Epithelial cell of prostate (primary cell): ENCODE measurements at regions not wholly inside any gene's neighbourhood (a gene's known extent, or its start where the extent isn't known, plus 50 kb on each side); places are given as distances from the start of the nearest gene placed in this dataset.

Experiments
- DNase-seq: peaks from one replicate; pipeline ENCODE4 v3.0.0-alpha.2; 2011; ENCODE audit warnings: low read depth, low spot score
- H3K27ac ChIP-seq: fragments of 450-650 bp; 2 replicates; pipeline ENCODE4 v1.5.1; 2017; ENCODE audit warnings: mild to moderate bottlenecking

DNA sequence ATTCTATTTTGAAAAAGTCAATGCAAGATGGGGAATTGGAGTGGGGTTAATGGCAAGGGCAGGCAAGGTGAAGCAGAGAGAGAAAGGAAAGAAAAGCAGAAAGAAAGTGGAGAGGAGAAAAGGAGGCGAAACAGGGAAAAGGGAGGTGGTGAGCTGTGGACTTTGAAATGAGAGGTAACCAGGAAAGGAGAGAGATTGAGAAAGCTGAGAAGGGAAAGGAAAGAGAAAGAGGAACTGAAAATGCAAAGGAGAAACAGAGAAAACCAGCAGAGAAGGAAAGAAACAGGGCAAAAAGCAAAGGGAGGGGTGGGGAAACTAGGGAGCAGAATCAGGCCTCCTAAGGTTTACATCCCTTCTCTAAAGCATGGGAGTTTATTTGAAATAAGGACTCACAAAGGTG, 72.5 kb upstream of the TPK1 start:
- no peak for DNase-seq

DNA sequence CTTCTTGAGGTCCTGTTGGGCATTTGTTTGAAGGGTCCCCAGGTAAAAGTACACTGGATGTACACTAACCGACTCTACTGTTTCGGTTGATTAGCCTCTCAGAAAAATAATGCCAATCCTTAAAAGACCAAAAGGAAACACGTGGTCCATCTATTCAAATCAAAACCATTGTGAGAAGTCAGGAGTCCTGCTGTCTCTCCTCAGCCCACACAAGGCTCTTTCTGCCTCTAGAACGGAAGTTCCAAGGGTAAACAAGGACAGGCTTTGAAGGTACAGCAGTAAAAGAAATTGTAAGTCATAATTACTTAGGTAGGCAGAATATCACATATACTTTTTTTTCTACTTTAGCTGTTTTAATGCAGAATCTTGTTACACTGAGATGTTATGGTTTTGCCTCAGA, 71.7 kb upstream of the TPK1 start:
- DNase-seq: no peak
- no peak overlapping the region for H3K27ac ChIP-seq

More for the DNA sequence above, 72.5 kb upstream of the TPK1 start:
- H3K27ac ChIP-seq: no peak overlapping the region

DNA sequence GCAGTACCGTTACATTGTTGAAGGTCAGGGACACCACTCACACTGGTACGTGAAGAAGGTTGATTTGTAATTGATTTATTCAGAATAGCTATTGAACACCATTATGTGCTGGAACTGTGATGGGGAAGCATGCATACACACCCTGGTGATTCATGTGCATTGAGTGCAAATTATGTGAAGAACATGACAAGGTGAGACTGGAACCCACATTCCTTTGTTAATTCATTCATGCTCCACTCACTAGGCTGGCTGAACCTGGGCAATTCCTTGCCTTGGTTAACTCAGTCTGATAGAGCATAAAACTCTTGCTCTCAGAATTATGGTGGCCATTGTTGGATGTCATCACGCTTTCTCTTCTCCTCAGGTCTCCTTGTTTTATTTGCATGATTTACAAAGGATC, 67.3 kb upstream of the TPK1 start:
- peak; percentile 18 for DNase-seq
- H3K27ac ChIP-seq: peak overlapping the region; percentile 31

DNA sequence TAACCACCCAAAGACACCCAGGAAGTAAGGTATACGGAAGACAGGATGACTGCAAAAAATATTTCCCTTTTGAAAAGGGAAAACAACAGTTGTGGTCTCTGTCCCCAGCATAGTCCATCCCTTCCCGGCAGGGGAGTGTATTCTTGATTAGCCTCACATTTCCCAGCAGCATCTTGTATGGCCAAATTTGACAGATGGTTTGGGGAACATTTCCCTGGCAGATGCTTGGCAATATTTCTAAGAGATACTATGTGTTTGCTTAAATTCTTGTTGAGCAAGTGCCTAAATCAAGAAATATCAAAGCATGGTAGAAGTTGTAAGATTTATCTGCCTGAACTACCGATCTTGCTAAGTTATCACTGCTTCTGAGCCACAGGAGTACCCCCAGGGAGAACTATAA, 56.9 kb upstream of the TPK1 start:
- no peak for DNase-seq
- no peak overlapping the region for H3K27ac ChIP-seq
